GM12875 (cell line): ENCODE measurements at regions not wholly inside any gene's neighbourhood (a gene's known extent, or its start where the extent isn't known, plus 50 kb on each side); places are given as distances from the start of the nearest gene placed in this dataset.

Experiments used
- H3K4me3 ChIP-seq: one replicate; pipeline ENCODE4 v1.5.1; 2011; ENCODE audit warnings: low read depth, low read length, control low read depth
- TF ChIP-seq, protein P1 (sequence below): IDR thresholded peaks from 2 replicates; pipeline ENCODE4 v1.5.1; 2011; ENCODE audit warnings: low read depth, mild to moderate bottlenecking, control low read depth, inconsistent platforms, low read length, moderate library complexity, borderline replicate concordance; ENCODE audit not compliant: insufficient read depth

DNA sequence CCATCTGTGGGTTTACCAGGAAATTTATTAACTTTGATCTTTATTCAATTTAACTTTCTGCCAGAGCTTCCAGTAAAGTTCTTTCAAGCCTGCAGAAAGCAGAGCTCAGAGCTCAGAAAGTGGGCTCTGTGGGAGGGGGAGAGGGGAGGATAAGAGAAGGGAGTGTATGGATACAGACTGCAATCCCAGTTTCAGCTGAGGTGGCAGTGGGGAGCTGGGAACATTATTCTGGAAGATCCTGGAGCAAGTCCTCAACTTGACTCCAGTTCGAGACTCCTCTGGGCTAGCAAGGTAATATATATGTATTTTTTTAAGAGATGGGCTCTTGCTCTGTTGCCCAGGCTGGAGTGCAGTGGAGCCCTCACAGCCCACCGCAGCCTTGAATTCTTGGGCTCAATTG lies 108.9 kb upstream of the NABP1 start:
- TF ChIP-seq, protein P1, sequence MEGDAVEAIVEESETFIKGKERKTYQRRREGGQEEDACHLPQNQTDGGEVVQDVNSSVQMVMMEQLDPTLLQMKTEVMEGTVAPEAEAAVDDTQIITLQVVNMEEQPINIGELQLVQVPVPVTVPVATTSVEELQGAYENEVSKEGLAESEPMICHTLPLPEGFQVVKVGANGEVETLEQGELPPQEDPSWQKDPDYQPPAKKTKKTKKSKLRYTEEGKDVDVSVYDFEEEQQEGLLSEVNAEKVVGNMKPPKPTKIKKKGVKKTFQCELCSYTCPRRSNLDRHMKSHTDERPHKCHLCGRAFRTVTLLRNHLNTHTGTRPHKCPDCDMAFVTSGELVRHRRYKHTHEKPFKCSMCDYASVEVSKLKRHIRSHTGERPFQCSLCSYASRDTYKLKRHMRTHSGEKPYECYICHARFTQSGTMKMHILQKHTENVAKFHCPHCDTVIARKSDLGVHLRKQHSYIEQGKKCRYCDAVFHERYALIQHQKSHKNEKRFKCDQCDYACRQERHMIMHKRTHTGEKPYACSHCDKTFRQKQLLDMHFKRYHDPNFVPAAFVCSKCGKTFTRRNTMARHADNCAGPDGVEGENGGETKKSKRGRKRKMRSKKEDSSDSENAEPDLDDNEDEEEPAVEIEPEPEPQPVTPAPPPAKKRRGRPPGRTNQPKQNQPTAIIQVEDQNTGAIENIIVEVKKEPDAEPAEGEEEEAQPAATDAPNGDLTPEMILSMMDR, result no peak
- H3K4me3 ChIP-seq, result no peak overlapping the region

DNA sequence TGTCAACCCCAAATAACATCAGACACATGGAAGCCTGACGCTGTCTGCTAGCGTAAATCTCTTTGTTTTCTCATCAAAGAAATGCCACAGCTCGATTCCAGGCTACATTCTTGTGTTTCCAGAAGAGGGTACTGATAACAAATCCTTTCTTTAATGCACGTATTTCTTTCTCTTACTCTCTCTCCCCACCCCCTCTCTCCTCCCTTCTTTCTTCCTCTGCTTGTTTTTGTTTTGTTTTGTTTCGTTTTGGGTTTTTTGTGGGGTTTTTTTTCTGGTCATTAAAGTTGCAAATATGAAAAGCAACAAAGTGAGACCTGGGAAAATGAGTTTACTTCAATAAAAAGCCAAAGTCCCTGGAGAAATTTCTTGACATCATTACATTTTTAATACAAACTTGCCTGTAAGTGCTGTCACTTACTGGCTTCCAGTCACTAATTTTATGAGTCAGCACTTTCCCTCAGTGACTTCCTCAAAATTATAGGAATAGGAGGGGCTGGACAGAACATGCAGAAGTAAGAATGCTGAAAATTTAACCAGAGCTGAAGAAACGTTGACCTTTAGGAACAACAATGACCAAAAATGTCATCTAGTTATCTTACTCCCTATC lies 106.7 kb upstream of the NABP1 start:
- TF ChIP-seq, protein P1, result peak; percentile 22; the same call in 1 of the 2 replicates
- no peak overlapping the region for H3K4me3 ChIP-seq

DNA sequence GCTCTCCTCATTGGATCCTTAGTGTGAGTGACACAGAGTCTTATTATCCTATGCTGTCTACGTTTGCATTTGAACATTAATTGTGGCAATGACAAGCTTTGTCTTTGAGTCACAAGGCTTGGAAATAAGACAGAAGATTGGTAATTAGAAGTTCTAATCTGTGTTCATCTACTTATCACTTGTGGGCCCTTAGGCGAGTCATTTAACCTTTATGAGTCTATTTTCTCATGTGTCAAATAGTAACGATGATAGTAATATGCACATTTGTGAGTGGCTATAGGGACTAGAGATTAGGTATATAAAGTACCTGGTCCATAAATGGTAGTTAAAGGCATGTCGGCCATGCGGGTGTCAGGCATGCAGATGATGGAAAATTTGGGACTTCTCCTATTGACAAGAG lies 105.6 kb upstream of the NABP1 start:
- H3K4me3 ChIP-seq, result no peak overlapping the region
- TF ChIP-seq, protein P1, result no peak

DNA sequence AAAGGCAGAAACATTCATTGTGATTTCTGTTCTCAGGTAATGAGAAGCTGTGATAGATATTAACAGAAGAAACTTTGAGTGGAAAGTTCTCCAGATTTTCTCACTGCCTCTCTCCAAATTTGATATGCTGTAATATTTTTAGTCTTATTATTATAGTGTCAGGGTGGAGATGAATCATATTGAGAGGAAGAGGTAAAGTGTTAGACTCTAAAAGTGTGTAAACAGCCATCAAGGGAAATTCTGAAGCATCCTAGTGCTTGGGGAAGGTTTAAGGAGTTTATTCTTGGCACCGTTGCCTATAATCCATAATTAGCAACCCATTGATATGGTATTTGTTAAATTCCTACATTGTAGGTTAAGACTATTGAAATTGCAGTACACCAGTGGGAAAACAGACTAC lies 104.7 kb upstream of the NABP1 start:
- TF ChIP-seq, protein P1, result no peak
- no peak overlapping the region for H3K4me3 ChIP-seq

DNA sequence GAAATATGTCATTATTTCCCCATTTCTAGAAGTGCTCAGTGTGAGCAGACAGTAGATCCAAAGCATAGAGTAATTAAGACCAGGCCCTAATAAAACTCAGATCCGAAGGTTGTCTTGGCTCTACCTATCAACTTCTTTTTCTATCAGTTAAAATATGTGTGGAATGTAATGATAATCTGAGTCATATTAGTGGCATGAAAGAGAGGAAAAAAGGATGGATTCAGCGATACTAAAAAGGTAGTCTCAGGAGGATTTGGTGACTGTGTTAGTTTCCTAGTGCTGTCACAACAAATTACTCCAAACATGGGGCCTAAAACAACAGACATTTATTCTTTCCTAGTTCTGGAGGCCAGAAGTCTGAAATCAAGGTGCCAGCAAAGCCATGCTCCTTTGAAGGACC lies 103.7 kb upstream of the NABP1 start:
- no peak overlapping the region for H3K4me3 ChIP-seq
- TF ChIP-seq, protein P1, result no peak

DNA sequence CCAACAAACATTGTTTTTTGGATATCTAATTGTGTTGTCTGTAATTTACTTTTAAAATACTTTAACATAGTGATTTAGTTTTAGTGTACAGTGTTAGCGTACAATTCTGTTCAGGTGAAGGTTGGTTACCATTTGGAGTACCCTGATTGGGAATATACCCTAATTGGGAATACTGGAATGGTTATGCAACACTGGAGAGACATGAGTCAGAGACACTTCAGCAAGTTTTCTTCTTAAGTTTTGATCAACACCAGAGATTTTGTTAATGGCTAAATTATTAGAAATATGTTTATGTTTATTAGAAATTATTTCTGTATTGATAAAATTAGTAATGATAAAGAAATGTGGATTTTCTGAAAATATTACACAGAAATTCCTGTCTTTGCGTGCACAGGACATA lies 100.3 kb upstream of the NABP1 start:
- TF ChIP-seq, protein P1, result no peak

DNA sequence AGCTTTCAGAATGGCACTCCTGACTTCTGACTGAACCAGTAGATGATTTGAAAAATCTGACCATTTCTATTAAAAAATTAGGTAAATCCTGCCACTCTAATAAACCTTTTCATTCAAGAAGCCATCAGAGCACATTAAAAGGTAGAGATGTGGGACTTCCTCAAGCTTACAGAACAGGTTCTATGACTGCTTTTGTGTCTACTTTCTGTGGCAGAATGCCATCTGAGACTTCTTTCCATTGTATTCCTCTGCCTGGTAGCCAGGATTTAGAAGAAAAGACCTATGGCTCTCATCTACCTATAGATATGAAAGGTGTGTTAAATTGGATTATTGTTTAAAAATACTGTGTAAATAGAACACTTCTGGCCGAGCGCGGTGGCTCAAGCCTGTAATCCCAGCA lies 99.9 kb upstream of the NABP1 start:
- no peak overlapping the region for H3K4me3 ChIP-seq
- TF ChIP-seq, protein P1, result no peak

More for the DNA sequence above, 100.3 kb upstream of the NABP1 start:
- no peak overlapping the region for H3K4me3 ChIP-seq
